ENCODE measurements at regions not wholly inside any gene's neighbourhood (a gene's known extent, or its start where the extent isn't known, plus 50 kb on each side); places are given as distances from the start of the nearest gene placed in this dataset.

GRCh38 chr14:104514156-104514848 is 65.3 kb upstream of the C14orf180 start:
- no peak for DNase-seq (ENCODE audit: low spot score)

- no peak for DNase-seq (ENCODE audit: low spot score)
These were observed 64.3 kb upstream of the C14orf180 start for GRCh38 chr14:104515059-104515810.

GRCh38 chr14:104515811-104516780 is 63.5 kb upstream of the C14orf180 start:
- DNase-seq (ENCODE audit: low spot score): no peak

GRCh38 chr14:104516906-104517305 is 62.7 kb upstream of the C14orf180 start:
- no peak for DNase-seq (ENCODE audit: low spot score)

GRCh38 chr14:104517426-104517825 is 62.1 kb upstream of the C14orf180 start:
- DNase-seq (ENCODE audit: low spot score): no peak

- no peak for DNase-seq (ENCODE audit: low spot score)
These were observed 61.7 kb upstream of the C14orf180 start for GRCh38 chr14:104517867-104518266.

GRCh38 chr14:104518659-104519350 is 60.8 kb upstream of the C14orf180 start:
- DNase-seq (ENCODE audit: low spot score): no peak

- DNase-seq (ENCODE audit: low spot score): no peak
These were observed 59.8 kb upstream of the C14orf180 start for GRCh38 chr14:104519721-104520120.

- DNase-seq (ENCODE audit: low spot score): no peak
These were observed 58.7 kb upstream of the C14orf180 start for GRCh38 chr14:104520620-104521410.

GRCh38 chr14:104521816-104522745 is 57.5 kb upstream of the C14orf180 start:
- no peak for DNase-seq (ENCODE audit: low spot score)

GRCh38 chr14:104522926-104523545 is 56.5 kb upstream of the C14orf180 start:
- DNase-seq (ENCODE audit: low spot score): no peak

GRCh38 chr14:104523546-104523935 is 56.0 kb upstream of the C14orf180 start:
- no peak for DNase-seq (ENCODE audit: low spot score)

- no peak for DNase-seq (ENCODE audit: low spot score)
These were observed 54.8 kb upstream of the C14orf180 start for GRCh38 chr14:104524726-104525125.

- DNase-seq (ENCODE audit: low spot score): no peak
These were observed 52.6 kb upstream of the C14orf180 start for GRCh38 chr14:104526723-104527645.

- DNase-seq (ENCODE audit: low spot score): no peak
These were observed 51.6 kb upstream of the C14orf180 start for GRCh38 chr14:104527857-104528459.

GRCh38 chr14:104528496-104528895 is 51.1 kb upstream of the C14orf180 start:
- DNase-seq (ENCODE audit: low spot score): no peak
